ENCODE measurements at regions not wholly inside any gene's neighbourhood (a gene's known extent, or its start where the extent isn't known, plus 50 kb on each side); places are given as distances from the start of the nearest gene placed in this dataset.

GRCh38 chr4:53921856-53922255, 142.5 kb downstream of the CHIC2 start:
- DNase-seq (ENCODE audit: extremely low read depth, low read depth), result no peak
- TF ChIP-seq, protein P1, sequence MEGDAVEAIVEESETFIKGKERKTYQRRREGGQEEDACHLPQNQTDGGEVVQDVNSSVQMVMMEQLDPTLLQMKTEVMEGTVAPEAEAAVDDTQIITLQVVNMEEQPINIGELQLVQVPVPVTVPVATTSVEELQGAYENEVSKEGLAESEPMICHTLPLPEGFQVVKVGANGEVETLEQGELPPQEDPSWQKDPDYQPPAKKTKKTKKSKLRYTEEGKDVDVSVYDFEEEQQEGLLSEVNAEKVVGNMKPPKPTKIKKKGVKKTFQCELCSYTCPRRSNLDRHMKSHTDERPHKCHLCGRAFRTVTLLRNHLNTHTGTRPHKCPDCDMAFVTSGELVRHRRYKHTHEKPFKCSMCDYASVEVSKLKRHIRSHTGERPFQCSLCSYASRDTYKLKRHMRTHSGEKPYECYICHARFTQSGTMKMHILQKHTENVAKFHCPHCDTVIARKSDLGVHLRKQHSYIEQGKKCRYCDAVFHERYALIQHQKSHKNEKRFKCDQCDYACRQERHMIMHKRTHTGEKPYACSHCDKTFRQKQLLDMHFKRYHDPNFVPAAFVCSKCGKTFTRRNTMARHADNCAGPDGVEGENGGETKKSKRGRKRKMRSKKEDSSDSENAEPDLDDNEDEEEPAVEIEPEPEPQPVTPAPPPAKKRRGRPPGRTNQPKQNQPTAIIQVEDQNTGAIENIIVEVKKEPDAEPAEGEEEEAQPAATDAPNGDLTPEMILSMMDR (IDR thresholded peaks at IDR 0.05; ENCODE audit: low read depth, low read length, missing control alignments), result no peak
- no peak overlapping the region for H3K4me3 ChIP-seq (replicated peaks; ENCODE audit: low read depth, low read length)

- H3K4me3 ChIP-seq (replicated peaks; ENCODE audit: low read depth, low read length), result no peak overlapping the region
- no peak for DNase-seq (ENCODE audit: extremely low read depth, low read depth)
- TF ChIP-seq, protein P1 (IDR thresholded peaks at IDR 0.05; ENCODE audit: low read depth, low read length, missing control alignments), result no peak
Measured at GRCh38 chr4:53920883-53921282, 143.5 kb downstream of the CHIC2 start.

DNA sequence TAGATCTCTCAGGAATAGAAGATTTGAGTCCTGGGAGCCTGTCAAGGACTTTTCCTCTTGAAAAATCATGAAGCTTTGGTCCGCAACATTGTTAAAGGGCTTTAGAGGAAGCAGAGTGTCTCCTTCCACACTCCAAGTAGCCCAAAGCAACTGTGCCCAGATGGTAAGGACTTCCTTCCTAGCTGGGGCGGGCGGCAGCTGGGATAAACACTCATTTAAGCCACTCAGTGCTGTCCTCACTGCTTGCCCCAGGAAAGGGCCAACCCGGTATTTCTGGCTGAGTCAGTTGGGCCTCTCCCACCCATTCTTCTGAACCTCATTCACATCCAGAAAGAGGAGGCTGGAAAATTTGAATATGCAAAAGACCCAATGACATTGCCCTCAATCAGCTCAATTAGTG, 144.3 kb downstream of the CHIC2 start:
- TF ChIP-seq, protein P1 (IDR thresholded peaks at IDR 0.05; ENCODE audit: low read depth, low read length, missing control alignments), result no peak
- no peak for DNase-seq (ENCODE audit: extremely low read depth, low read depth)
- H3K4me3 ChIP-seq (replicated peaks; ENCODE audit: low read depth, low read length), result no peak overlapping the region

GRCh38 chr4:53919535-53919934, 144.9 kb downstream of the CHIC2 start:
- no peak overlapping the region for H3K4me3 ChIP-seq (replicated peaks; ENCODE audit: low read depth, low read length)
- no peak for DNase-seq (ENCODE audit: extremely low read depth, low read depth)
- TF ChIP-seq, protein P1 (IDR thresholded peaks at IDR 0.05; ENCODE audit: low read depth, low read length, missing control alignments), result no peak

DNA sequence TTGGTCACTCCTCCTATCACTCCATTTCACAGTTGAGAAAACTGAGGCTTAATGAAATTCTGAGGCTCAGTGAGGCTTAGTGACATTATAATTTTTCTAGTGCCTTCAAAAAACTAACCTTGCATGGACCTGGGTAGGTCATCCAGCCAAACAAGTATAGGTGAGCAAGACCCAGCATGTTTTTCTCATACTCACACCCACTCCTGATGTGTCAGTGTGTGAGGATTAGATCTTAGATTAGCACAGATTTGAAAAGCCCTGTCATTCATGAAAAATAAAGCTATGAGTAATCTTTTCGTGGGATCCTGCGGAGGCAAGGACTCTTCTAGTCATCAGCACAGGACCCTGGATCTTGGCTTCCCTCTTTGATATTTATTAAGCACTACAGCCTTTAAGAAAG, 146.7 kb downstream of the CHIC2 start:
- no peak for DNase-seq (ENCODE audit: extremely low read depth, low read depth)
- TF ChIP-seq, protein P1 (IDR thresholded peaks at IDR 0.05; ENCODE audit: low read depth, low read length, missing control alignments), result no peak
- no peak overlapping the region for H3K4me3 ChIP-seq (replicated peaks; ENCODE audit: low read depth, low read length)

DNA sequence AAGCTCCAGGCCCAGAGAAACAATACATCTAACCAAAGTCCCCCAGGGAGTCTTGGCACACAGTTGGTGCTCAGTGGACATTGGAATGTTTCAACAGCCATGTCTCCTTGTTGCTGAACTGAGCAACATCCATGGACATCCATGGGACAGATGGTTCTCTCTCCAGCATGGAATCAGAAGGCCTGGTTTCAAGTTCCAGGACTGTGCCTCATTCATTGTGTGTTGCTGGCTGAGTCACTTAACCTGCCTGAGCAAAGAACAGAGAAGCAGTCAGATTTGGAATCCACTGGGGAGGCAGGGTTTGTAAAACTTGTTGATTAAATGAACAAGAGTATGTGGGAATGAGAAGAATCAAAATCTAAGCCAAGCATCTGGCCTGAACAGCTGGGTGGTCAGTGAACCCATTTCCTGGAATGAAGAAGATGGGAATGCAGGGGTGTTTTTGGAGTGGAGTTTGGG, 147.9 kb downstream of the CHIC2 start:
- TF ChIP-seq, protein P1 (IDR thresholded peaks at IDR 0.05; ENCODE audit: low read depth, low read length, missing control alignments), result no peak
- H3K4me3 ChIP-seq (replicated peaks; ENCODE audit: low read depth, low read length), result no peak overlapping the region
- DNase-seq (ENCODE audit: extremely low read depth, low read depth), result no peak

GRCh38 chr4:53914313-53915016, 149.9 kb downstream of the CHIC2 start:
- no peak overlapping the region for H3K4me3 ChIP-seq (replicated peaks; ENCODE audit: low read depth, low read length)
- no peak for DNase-seq (ENCODE audit: extremely low read depth, low read depth)
- TF ChIP-seq, protein P1 (IDR thresholded peaks at IDR 0.05; ENCODE audit: low read depth, low read length, missing control alignments), result no peak
